Stimulated activated CD8-positive, alpha-beta memory T cell treated with anti-CD3 and anti-CD28 coated beads, Interleukin-2, amount 100 ng/mL, for 1 hour (primary cell): ENCODE measurements at regions not wholly inside any gene's neighbourhood (a gene's known extent, or its start where the extent isn't known, plus 50 kb on each side); places are given as distances from the start of the nearest gene placed in this dataset.

Experiments used
- DNase-seq, 2 donors: peaks; one replicate each; pipeline ENCODE4 v3.0.0-alpha.2; 2020; ENCODE audit warnings: low read depth in 2 of 2

DNA sequence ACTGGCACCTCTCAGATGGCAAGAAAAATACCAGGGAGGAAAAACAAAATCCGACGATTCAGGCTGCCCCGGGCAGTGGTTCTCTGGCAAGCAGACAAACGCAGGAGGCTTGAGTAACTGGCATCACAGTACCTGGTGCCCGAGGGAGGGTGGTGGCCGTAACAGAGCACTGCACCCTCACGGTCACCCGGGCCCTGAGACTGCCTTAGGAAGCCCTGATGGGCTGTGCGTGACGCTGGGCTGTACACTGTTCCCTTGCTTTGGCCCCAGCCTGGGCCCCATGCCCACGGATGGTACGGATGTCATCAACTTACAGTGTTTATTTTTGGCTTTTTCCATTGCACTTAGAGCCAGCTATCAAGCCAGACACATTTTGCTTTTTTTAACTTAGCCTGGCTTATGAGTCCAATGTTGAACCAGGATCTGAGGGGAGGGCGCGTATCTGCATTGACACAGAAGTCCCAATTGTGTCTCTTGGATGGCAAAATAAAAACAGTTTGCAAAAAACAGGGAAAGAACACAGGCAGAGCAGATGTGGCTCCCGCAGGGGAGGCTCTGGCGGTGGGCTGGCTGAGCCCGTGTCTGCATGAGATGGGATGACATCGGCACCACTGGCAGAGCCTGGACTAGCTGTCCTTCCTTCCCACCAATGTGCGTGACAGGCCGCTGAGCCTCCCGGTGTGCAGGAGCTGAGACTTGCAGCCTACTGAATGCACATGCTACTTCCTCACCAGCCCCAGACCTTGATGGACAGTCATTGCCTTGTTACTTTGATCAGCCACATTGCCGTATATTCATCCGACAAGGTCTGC, 287.7 kb downstream of the FOXL1 start:
- DNase-seq, result no peak

- DNase-seq, result no peak
Observed at GRCh38 chr16:86866986-86867722, 288.8 kb downstream of the FOXL1 start.

GRCh38 chr16:86868070-86868469, 289.7 kb downstream of the FOXL1 start:
- DNase-seq, result no peak

- DNase-seq, result no peak
Observed at GRCh38 chr16:86868786-86869185, 290.4 kb downstream of the FOXL1 start.

GRCh38 chr16:86869288-86870022, 291.1 kb downstream of the FOXL1 start:
- no peak for DNase-seq

DNA sequence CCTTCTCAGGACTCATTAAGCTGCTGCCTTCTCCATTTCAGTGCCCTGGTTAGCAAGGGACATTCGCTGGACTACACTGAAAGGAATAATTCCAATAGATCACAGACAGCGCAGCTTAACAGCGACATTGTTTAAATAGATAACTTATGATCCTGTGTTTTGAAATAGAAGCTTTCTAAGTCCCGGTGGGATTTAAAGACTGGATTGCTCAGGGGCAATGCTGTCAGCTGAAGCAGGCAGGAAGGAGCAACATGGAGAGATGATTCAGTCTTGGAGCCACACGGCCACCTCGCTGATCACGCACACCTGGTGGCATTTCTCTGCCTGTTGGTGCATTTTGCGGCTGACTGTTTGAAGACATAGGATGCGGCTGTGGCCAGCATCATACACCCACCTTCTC, 292.0 kb downstream of the FOXL1 start:
- no peak for DNase-seq

DNA sequence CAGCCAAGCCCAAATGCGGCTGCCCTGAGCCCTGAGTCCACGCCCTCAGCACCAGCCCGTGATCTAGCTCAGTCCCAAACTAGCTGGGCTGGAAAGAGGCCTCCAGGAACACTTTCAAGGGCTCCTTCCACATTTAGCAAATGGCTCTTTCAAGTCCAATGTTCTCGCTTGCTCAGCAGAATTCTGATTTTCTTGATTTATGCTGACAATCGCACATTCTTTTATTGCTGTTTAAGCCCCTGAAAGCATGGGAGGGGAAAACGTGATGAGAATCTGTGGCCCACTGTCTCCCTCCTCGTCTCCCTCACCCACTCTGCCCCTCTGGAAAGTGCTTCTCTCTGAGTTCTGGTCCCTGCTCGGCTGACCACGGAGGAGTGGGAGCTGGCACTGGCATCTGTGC, 293.8 kb downstream of the FOXL1 start:
- no peak for DNase-seq

- no peak for DNase-seq
Observed at GRCh38 chr16:86872833-86873232, 294.5 kb downstream of the FOXL1 start.

GRCh38 chr16:86874141-86874540, 295.8 kb downstream of the FOXL1 start:
- DNase-seq, result no peak

DNA sequence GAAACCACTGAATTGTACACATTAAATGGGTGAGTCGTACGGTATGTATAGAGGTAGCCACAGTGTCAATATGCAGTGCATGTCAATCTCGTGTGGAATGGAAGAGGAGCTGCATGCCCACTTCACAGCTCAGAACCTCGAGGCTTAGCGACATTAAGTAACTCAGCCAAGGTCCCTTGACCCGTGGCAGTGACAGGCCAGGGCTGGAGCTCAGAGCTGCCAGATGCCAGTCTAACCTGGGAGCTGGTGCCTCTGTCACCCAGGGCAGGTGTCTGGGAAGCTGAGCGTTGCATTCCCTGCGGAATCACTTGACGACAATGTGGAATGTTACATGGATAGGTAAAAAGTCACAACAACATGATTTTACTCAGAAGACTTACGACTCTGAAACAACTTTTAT, 298.1 kb downstream of the FOXL1 start:
- no peak for DNase-seq

GRCh38 chr16:86877108-86877507, 298.8 kb downstream of the FOXL1 start:
- no peak for DNase-seq

- no peak for DNase-seq
Observed at GRCh38 chr16:86877835-86878234, 299.5 kb downstream of the FOXL1 start.

- DNase-seq, result no peak
Observed at GRCh38 chr16:86878236-86879080, 300.1 kb downstream of the FOXL1 start.

DNA sequence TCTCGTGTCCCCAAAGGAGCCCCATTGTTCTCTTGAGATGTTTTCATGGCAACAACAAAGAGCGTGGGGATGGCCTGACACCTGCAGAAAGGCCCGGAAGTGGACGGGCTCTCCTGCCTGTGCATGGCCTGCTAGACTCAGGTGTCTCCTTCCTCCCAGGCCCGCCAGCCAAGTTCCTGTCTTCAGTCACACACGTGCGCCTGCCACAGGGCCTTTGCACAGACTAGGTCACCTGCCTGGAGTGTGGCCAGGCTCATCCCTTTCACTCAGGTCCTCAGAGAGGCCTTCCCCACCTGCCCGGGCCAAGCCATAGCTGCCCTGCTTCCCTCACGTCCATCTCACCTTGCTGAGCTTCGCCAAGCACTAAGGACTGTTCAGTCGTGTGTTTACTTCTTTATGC, 300.9 kb downstream of the FOXL1 start:
- DNase-seq, result no peak

DNA sequence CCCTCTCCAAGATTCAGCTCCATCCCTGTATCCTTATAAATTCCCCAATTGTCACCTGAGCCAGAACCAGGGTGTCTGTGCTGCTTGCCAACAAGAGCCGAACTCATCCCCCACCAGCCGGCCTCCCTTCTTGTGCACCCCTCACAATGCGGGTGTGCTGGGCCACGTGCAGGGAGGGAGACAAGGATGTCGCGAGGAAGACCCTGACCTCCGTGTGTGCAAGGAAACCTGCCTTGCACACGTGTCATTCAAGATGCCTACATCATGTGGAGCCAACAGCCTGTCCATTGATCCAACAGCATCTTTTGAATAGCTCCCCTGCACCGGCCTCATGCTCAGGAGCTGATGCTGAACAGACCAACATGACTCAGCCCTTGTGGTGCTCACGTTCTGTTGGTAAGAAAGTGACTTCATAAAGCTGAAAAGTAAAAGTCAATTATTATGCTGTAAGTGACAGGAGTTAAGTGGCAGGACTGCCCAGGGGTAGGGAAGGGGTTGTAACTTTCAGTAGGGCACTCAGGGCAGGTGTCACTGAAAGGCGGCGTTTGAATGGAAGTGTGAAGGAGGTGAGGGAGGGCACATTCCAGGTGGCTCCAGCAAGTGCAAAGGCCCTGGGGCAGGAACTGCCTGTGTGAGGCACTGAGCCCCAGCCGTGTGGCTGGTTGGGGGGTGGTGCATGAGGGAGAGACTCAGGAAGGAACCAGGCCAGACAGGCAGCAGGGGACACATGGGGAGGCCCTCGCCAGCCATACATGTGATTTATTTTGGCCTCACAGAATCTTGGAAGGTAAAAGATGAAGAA, 302.2 kb downstream of the FOXL1 start:
- DNase-seq, result no peak

DNA sequence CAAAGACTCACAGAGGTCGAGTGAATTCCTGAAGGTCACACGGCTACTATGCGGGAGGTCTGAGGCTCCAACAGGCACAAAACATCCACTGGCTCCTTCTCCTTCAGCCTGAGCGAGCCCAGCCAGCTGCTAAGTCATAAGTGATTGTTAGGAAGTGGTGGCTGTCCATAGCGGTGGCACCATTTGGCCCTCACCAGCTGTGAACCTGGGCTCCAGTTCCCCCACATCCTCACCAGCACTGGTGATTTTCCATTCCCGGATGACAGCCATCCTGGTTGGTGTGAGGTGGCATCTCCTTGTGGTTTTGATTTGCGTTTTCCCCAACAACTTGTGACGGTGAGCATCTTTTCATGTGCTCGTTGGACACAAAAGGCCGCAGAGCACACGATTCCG, 302.8 kb downstream of the FOXL1 start:
- DNase-seq, result no peak

DNA sequence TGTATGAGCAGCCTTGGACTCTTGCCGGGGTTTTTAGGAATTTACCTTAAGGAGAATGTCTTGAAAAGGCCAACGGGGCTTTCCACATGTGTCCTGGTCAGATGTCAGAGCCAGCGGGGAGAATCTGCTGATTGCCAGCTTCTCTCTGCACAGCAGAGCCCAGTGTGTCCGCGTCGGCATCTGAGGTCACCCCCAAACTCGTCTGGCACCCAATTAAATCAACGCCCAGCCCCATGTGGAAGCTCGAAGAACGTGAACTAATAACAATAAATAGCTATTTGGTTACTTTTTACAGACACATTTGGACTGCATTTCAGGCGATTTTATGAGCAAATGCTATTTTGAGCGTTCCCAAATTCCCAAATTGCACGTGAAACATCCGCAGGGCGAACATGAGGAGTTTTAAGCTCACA, 303.5 kb downstream of the FOXL1 start:
- no peak for DNase-seq

DNA sequence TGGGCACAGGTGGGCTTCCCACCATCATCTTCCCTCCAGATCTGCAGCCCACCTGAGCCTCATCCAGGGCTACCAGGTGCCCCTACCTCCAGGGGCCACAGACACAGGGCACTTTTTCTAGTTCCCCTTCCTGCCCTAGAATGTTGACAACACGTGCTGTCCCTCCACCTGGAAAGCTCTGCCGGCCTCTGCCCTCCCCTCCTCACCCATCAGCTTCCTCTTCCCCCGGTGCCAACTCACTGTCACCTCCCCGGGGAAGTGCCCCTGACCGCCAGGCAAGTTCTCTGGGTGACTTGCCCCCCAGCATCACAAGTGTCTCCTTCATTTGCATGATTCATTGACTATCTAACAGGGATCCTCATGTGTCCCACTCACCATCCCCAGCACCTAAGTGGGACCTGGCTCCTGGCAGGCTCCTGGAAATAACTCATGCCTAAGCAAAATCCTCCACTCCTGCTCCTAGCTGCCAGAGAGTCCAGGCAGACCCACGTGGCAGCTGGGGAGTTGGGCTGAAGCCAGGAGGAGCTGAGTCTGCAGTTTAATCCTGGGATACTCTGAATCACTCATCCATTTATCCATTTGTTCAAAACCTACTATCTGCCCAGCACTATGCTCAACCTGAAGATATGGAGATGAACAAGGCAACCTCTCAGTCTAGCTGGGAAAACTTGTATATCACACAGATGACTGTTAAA, 304.4 kb downstream of the FOXL1 start:
- DNase-seq, result no peak

- no peak for DNase-seq
Observed at GRCh38 chr16:86883583-86884389, 305.4 kb downstream of the FOXL1 start.

- no peak for DNase-seq
Observed at GRCh38 chr16:86884390-86884650, 306.0 kb downstream of the FOXL1 start.
